ENCODE measurements at regions not wholly inside any gene's neighbourhood (a gene's known extent, or its start where the extent isn't known, plus 50 kb on each side); places are given as distances from the start of the nearest gene placed in this dataset.

GRCh38 chr3:115488409-115488808 lies 134.9 kb upstream of the GAP43 start:
- ATAC-seq (no peak), DNase-seq (no peak)
- H3K4me1 Mint-ChIP-seq: no peaks in the 10 kb centered on the region
- peaks cover 2% of the 10 kb centered on the region for H3K36me3 Mint-ChIP-seq (ENCODE audit: low read depth)
- no peak overlapping the region for H3K4me3 Mint-ChIP-seq
- no peak overlapping the region for H3K27ac Mint-ChIP-seq
- H3K27me3 Mint-ChIP-seq: peaks cover 29% of the 10 kb centered on the region
- peaks cover 1% of the 10 kb centered on the region for H3K9me3 ChIP-seq (ENCODE audit: control insufficient read depth, low read length, poor library complexity, severe bottlenecking)

- H3K9me3 ChIP-seq (ENCODE audit: control insufficient read depth, low read length, poor library complexity, severe bottlenecking): no peaks in the 10 kb centered on the region
- ATAC-seq (no peak), DNase-seq (no peak)
- no peaks in the 10 kb centered on the region for H3K4me1 Mint-ChIP-seq
- no peaks in the 10 kb centered on the region for H3K36me3 Mint-ChIP-seq (ENCODE audit: low read depth)
- H3K4me3 Mint-ChIP-seq: no peak overlapping the region
- H3K27ac Mint-ChIP-seq: no peak overlapping the region
- peaks cover 7% of the 10 kb centered on the region for H3K27me3 Mint-ChIP-seq
Observed at GRCh38 chr3:115494826-115495225, 128.5 kb upstream of the GAP43 start.

- Mint-ChIP-seq H3K36me3 (ENCODE audit: low read depth) (no peaks in the 10 kb centered on the region), H3K4me1 (no peaks in the 10 kb centered on the region), H3K27ac (no peak overlapping the region), H3K27me3 (peaks cover 6% of the 10 kb centered on the region), H3K4me3 (no peak overlapping the region)
- H3K9me3 ChIP-seq (ENCODE audit: control insufficient read depth, low read length, poor library complexity, severe bottlenecking): no peaks in the 10 kb centered on the region
- no peak for ATAC-seq
- no peak for DNase-seq
Observed at GRCh38 chr3:115498421-115498820, 124.9 kb upstream of the GAP43 start.

GRCh38 chr3:115498898-115499297 lies 124.4 kb upstream of the GAP43 start:
- H3K36me3 Mint-ChIP-seq (ENCODE audit: low read depth): no peaks in the 10 kb centered on the region
- peaks cover 6% of the 10 kb centered on the region for H3K27me3 Mint-ChIP-seq
- no peak overlapping the region for H3K4me3 Mint-ChIP-seq
- H3K27ac Mint-ChIP-seq: no peak overlapping the region
- ATAC-seq: no peak
- no peaks in the 10 kb centered on the region for H3K9me3 ChIP-seq (ENCODE audit: control insufficient read depth, low read length, poor library complexity, severe bottlenecking)
- no peaks in the 10 kb centered on the region for H3K4me1 Mint-ChIP-seq
- no peak for DNase-seq

- no peak overlapping the region for H3K27ac Mint-ChIP-seq
- H3K4me3 Mint-ChIP-seq: no peak overlapping the region
- H3K27me3 Mint-ChIP-seq: peaks cover 6% of the 10 kb centered on the region
- ATAC-seq (no peak), DNase-seq (no peak)
- H3K4me1 Mint-ChIP-seq: no peaks in the 10 kb centered on the region
- H3K36me3 Mint-ChIP-seq (ENCODE audit: low read depth): no peaks in the 10 kb centered on the region
- no peaks in the 10 kb centered on the region for H3K9me3 ChIP-seq (ENCODE audit: control insufficient read depth, low read length, poor library complexity, severe bottlenecking)
Observed at GRCh38 chr3:115499666-115500065, 123.6 kb upstream of the GAP43 start.

- ATAC-seq: no peak
- Mint-ChIP-seq H3K4me1 (no peaks in the 10 kb centered on the region), H3K27me3 (peaks cover 6% of the 10 kb centered on the region), H3K27ac (no peak overlapping the region), H3K4me3 (no peak overlapping the region), H3K36me3 (ENCODE audit: low read depth) (no peaks in the 10 kb centered on the region)
- peaks cover 3% of the 10 kb centered on the region for H3K9me3 ChIP-seq (ENCODE audit: control insufficient read depth, low read length, poor library complexity, severe bottlenecking)
- DNase-seq: no peak
Observed at GRCh38 chr3:115500795-115501194, 122.5 kb upstream of the GAP43 start.

- peaks cover 3% of the 10 kb centered on the region for H3K9me3 ChIP-seq (ENCODE audit: control insufficient read depth, low read length, poor library complexity, severe bottlenecking)
- H3K4me3 Mint-ChIP-seq: no peak overlapping the region
- no peaks in the 10 kb centered on the region for H3K36me3 Mint-ChIP-seq (ENCODE audit: low read depth)
- no peak for DNase-seq
- no peak for ATAC-seq
- H3K27me3 Mint-ChIP-seq: peaks cover 6% of the 10 kb centered on the region
- H3K27ac Mint-ChIP-seq: no peak overlapping the region
- H3K4me1 Mint-ChIP-seq: no peaks in the 10 kb centered on the region
Observed at GRCh38 chr3:115502128-115502527, 121.2 kb upstream of the GAP43 start.

- no peaks in the 10 kb centered on the region for H3K4me1 Mint-ChIP-seq
- no peak overlapping the region for H3K4me3 Mint-ChIP-seq
- ATAC-seq: no peak
Observed at GRCh38 chr3:115503394-115503793, 119.9 kb upstream of the GAP43 start.

GRCh38 chr3:115508562-115508961 lies 114.7 kb upstream of the GAP43 start:
- Mint-ChIP-seq H3K4me3 (no peak overlapping the region), H3K4me1 (peaks cover 16% of the 10 kb centered on the region), H3K36me3 (ENCODE audit: low read depth) (no peaks in the 10 kb centered on the region), H3K27ac (no peak overlapping the region), H3K27me3 (no peaks in the 10 kb centered on the region)
- peaks cover 3% of the 10 kb centered on the region for H3K9me3 ChIP-seq (ENCODE audit: control insufficient read depth, low read length, poor library complexity, severe bottlenecking)
- ATAC-seq (no peak), DNase-seq (no peak)

More at GRCh38 chr3:115503394-115503793, 119.9 kb upstream of the GAP43 start:
- Mint-ChIP-seq H3K27me3 (peaks cover 6% of the 10 kb centered on the region), H3K36me3 (ENCODE audit: low read depth) (no peaks in the 10 kb centered on the region), H3K27ac (no peak overlapping the region)
- H3K9me3 ChIP-seq (ENCODE audit: control insufficient read depth, low read length, poor library complexity, severe bottlenecking): peaks cover 3% of the 10 kb centered on the region
- DNase-seq: no peak

- DNase-seq: no peak
- Mint-ChIP-seq H3K27me3 (no peaks in the 10 kb centered on the region), H3K27ac (peak overlapping the region; percentile 87)
Observed at GRCh38 chr3:115512565-115513415, 110.5 kb upstream of the GAP43 start.

GRCh38 chr3:115513416-115513800 lies 109.9 kb upstream of the GAP43 start:
- no peaks in the 10 kb centered on the region for H3K9me3 ChIP-seq (ENCODE audit: control insufficient read depth, low read length, poor library complexity, severe bottlenecking)
- Mint-ChIP-seq H3K4me3 (peak overlapping the region; percentile 96), H3K4me1 (peaks cover 19% of the 10 kb centered on the region), H3K36me3 (ENCODE audit: low read depth) (no peaks in the 10 kb centered on the region), H3K27me3 (peaks cover 2% of the 10 kb centered on the region), H3K27ac (peak overlapping the region; percentile 87)
- DNase-seq: no peak
- ATAC-seq: peak; percentile 82

More at GRCh38 chr3:115512565-115513415, 110.5 kb upstream of the GAP43 start:
- peaks cover 19% of the 10 kb centered on the region for H3K4me1 Mint-ChIP-seq
- H3K4me3 Mint-ChIP-seq: peak overlapping the region; percentile 96
- no peaks in the 10 kb centered on the region for H3K36me3 Mint-ChIP-seq (ENCODE audit: low read depth)
- H3K9me3 ChIP-seq (ENCODE audit: control insufficient read depth, low read length, poor library complexity, severe bottlenecking): no peaks in the 10 kb centered on the region
- peak; percentile 77 for ATAC-seq

- Mint-ChIP-seq H3K36me3 (ENCODE audit: low read depth) (no peaks in the 10 kb centered on the region), H3K4me1 (peaks cover 17% of the 10 kb centered on the region), H3K27me3 (peaks cover 13% of the 10 kb centered on the region), H3K27ac (no peak overlapping the region), H3K4me3 (no peak overlapping the region)
- no peaks in the 10 kb centered on the region for H3K9me3 ChIP-seq (ENCODE audit: control insufficient read depth, low read length, poor library complexity, severe bottlenecking)
- DNase-seq (no peak), ATAC-seq (no peak)
Observed at GRCh38 chr3:115517457-115518050, 105.8 kb upstream of the GAP43 start.

- Mint-ChIP-seq H3K4me1 (peaks cover 12% of the 10 kb centered on the region), H3K36me3 (ENCODE audit: low read depth) (no peaks in the 10 kb centered on the region), H3K27ac (no peak overlapping the region), H3K4me3 (no peak overlapping the region), H3K27me3 (peaks cover 13% of the 10 kb centered on the region)
- ATAC-seq: no peak
- no peaks in the 10 kb centered on the region for H3K9me3 ChIP-seq (ENCODE audit: control insufficient read depth, low read length, poor library complexity, severe bottlenecking)
- DNase-seq: no peak
Observed at GRCh38 chr3:115518100-115518852, 105.0 kb upstream of the GAP43 start.
